AG10803 (cell line): ENCODE measurements at regions not wholly inside any gene's neighbourhood (a gene's known extent, or its start where the extent isn't known, plus 50 kb on each side); places are given as distances from the start of the nearest gene placed in this dataset.

ENCODE experiments used
- DNase-seq: peaks from one replicate; pipeline ENCODE4 v3.0.0; 2010; ENCODE audit warnings: low read depth
- H3K4me3 ChIP-seq: 2 replicates; pipeline ENCODE4 v1.5.1; 2011; ENCODE audit warnings: mild to moderate bottlenecking, low read length, control low read depth
- CTCF ChIP-seq: conservative IDR thresholded peaks from 2 replicates; pipeline ENCODE4 v1.5.1; 2011; ENCODE audit warnings: mild to moderate bottlenecking, low read length, control low read depth, inconsistent platforms

- no peak for TF ChIP-seq CTCF
- no peak overlapping the region for H3K4me3 ChIP-seq
- no peak for DNase-seq
Observed at GRCh38 chr4:114034189-114034588, 54.7 kb upstream of the ARSJ start.

GRCh38 chr4:114036426-114036825 lies 57.0 kb upstream of the ARSJ start:
- no peak for DNase-seq
- H3K4me3 ChIP-seq: no peak overlapping the region
- no peak for TF ChIP-seq CTCF

- no peak for DNase-seq
- no peak for TF ChIP-seq CTCF
- no peak overlapping the region for H3K4me3 ChIP-seq
Observed at GRCh38 chr4:114036864-114037263, 57.4 kb upstream of the ARSJ start.

DNA sequence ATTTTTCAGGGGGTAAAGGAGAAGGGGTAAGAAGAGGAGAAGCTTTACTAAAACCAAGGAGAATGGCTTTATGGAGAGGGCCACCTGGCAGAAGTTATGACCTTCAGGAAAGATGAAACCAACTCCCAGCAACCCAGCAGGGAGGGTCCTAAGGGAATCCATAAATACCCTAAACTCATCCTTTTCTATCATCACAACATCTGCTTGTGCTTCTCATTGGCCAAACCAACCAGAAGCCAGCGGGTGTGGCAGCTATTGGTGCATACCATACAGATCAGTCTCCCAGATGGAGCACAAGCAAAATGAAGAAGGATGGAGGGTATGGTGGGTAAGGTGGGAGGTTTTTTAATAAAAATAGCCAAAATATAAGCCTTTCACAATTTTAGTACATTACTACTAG lies 58.5 kb upstream of the ARSJ start:
- no peak for DNase-seq
- TF ChIP-seq CTCF: no peak
- H3K4me3 ChIP-seq: no peak overlapping the region

DNA sequence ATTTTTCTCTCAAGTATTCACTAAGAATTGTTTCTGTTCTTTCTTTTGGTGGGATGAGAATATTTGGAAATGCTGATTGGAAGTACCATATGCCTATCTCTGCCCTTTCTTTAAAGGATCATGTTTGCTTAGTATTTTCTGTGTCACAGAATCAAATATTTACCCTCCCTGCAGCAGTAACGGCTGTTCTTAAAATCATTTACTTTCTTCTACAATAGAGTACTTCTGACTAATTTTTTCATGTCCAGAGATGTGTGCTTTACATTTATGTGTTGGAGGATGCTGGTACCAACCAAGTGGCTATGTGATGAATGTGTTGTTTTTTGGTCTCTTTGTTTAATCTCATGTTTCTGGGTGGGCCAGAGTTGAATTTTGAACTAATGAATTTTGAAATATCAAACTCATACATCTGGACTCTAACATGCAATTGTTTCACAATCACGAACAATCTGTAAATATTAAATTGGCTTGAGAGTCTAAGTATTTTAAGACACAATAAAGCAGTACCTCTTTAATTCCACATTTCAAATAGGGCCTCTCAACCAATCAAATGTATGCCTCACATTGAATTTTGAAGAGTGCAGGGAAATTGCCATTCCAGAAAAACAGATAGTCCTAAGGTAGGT lies 59.4 kb upstream of the ARSJ start:
- peak; percentile 13 for DNase-seq
- H3K4me3 ChIP-seq: no peak overlapping the region
- no peak for TF ChIP-seq CTCF

GRCh38 chr4:114040319-114041116 lies 61.1 kb upstream of the ARSJ start:
- TF ChIP-seq CTCF: no peak
- no peak overlapping the region for H3K4me3 ChIP-seq
- DNase-seq: no peak

GRCh38 chr4:114041117-114041475 lies 61.6 kb upstream of the ARSJ start:
- peak; percentile 38 for DNase-seq
- no peak overlapping the region for H3K4me3 ChIP-seq
- no peak for TF ChIP-seq CTCF
